ENCODE measurements at regions not wholly inside any gene's neighbourhood (a gene's known extent, or its start where the extent isn't known, plus 50 kb on each side); places are given as distances from the start of the nearest gene placed in this dataset.

GRCh38 chr10:118118716-118119115 lies 72.0 kb upstream of the RAB11FIP2 start:
- no peak for DNase-seq (ENCODE audit: insufficient read length)
- TF ChIP-seq POLR2A (IDR thresholded peaks at IDR 0.05; ENCODE audit: low read depth, low read length) (no peak), TAF1 (IDR thresholded peaks at IDR 0.05; ENCODE audit: borderline replicate concordance, low read depth, low read length) (no peak), POLR2AphosphoS5 (IDR thresholded peaks at IDR 0.05; ENCODE audit: low read depth, low read length) (no peak)
- FAIRE-seq, result no peak

DNA sequence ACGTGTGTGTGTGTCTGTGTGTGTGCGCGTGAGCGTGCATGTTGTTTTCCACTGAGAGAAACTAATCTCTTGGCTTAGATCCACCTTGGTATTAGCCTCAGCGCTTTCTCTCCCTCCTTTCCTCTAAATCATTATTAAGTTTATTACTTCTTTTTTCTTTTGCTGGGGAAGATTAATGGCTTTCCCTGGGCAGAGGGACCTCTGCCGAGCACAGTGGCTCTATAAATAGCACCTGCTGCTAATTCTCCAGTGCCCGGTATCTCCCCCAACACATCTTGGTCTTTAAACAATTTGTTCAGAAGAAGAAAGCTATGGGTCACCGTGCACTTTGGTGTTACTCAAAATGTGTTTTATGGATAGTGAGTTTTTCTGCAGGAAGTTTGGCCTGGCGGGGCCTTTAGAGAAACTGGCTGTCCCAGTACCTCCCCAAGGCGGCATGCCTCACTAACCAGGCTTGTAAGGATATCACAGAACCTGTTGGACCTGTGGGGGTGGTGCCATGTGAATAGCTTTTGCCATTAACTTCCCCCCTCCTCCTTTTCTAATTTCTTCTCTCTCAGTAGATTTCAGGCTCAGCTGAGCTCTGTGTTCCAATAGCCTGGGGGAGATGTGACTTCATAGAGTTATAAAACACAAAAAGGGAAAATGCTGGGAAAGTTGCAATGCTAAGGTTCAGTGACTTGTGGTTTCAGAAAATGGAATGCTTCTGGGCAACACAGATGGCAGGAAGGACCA lies 70.1 kb upstream of the RAB11FIP2 start:
- no peak for FAIRE-seq
- TF ChIP-seq TAF1 (IDR thresholded peaks at IDR 0.05; ENCODE audit: borderline replicate concordance, low read depth, low read length) (no peak), POLR2A (IDR thresholded peaks at IDR 0.05; ENCODE audit: low read depth, low read length) (no peak), POLR2AphosphoS5 (IDR thresholded peaks at IDR 0.05; ENCODE audit: low read depth, low read length) (no peak)
- no peak for DNase-seq (ENCODE audit: insufficient read length)

GRCh38 chr10:118116362-118116714 lies 69.6 kb upstream of the RAB11FIP2 start:
- FAIRE-seq (no peak), DNase-seq (ENCODE audit: insufficient read length) (no peak)
- no peak for TF ChIP-seq POLR2A (IDR thresholded peaks at IDR 0.05; ENCODE audit: low read depth, low read length)
- no peak for TF ChIP-seq TAF1 (IDR thresholded peaks at IDR 0.05; ENCODE audit: borderline replicate concordance, low read depth, low read length)
- TF ChIP-seq POLR2AphosphoS5 (IDR thresholded peaks at IDR 0.05; ENCODE audit: low read depth, low read length), result no peak

DNA sequence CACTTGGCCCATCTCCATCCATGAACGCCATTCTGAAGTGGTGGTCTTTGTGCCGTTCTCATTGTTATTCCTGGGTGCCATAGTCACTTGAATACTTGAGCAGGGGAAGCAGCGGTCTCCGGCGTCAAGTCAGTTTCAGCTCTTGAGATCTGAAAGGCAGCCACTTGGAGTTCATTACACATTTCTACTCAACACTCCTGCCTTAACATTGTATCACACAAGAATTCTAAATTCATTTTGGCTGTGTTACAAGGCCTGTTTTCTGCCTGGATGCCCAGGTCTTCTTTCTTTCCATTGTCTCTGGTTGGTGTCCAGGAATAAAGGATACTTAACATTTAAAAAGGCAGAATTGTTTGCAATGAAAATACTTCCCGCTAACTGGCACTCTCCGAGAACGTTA lies 69.0 kb upstream of the RAB11FIP2 start:
- DNase-seq (ENCODE audit: insufficient read length), result no peak
- TF ChIP-seq POLR2A (IDR thresholded peaks at IDR 0.05; ENCODE audit: low read depth, low read length) (no peak), POLR2AphosphoS5 (IDR thresholded peaks at IDR 0.05; ENCODE audit: low read depth, low read length) (no peak), TAF1 (IDR thresholded peaks at IDR 0.05; ENCODE audit: borderline replicate concordance, low read depth, low read length) (no peak)
- no peak for FAIRE-seq

- no peak for DNase-seq (ENCODE audit: insufficient read length)
- no peak for FAIRE-seq
- no peak for TF ChIP-seq POLR2A (IDR thresholded peaks at IDR 0.05; ENCODE audit: low read depth, low read length)
- TF ChIP-seq POLR2AphosphoS5 (IDR thresholded peaks at IDR 0.05; ENCODE audit: low read depth, low read length), result no peak
- no peak for TF ChIP-seq TAF1 (IDR thresholded peaks at IDR 0.05; ENCODE audit: borderline replicate concordance, low read depth, low read length)
Observed at GRCh38 chr10:118114992-118115391, 68.3 kb upstream of the RAB11FIP2 start.

DNA sequence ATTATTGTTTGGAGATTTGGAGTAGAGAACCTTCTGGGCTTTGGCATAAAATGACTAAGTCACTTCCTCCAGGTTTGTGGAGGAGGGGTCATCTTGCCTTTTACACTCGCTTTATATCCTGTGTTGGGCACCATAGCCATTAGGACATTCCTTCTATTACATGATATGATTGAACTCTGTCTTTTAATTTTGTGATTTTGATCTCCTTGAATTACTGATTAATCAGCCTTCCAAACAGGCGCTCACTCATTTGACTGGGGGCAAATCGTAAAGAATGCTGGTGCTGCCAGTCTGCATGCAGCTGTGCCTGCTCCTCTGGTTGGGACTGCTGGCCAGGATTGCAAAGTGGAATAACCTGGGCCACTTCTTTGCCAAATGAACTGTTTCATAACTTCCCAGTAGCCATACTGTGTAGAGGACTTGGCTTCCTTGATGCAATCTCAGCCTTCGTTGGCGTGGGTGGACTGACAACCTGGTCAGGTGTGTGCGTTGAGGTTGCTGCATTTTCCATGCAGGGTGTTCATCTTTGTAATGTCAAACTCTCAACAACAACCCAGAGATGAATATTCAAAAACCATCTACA lies 65.9 kb upstream of the RAB11FIP2 start:
- FAIRE-seq (no peak), DNase-seq (ENCODE audit: insufficient read length) (no peak)
- TF ChIP-seq TAF1 (IDR thresholded peaks at IDR 0.05; ENCODE audit: borderline replicate concordance, low read depth, low read length) (no peak), POLR2AphosphoS5 (IDR thresholded peaks at IDR 0.05; ENCODE audit: low read depth, low read length) (no peak), POLR2A (IDR thresholded peaks at IDR 0.05; ENCODE audit: low read depth, low read length) (no peak)

- no peak for FAIRE-seq
- no peak for DNase-seq (ENCODE audit: insufficient read length)
- TF ChIP-seq POLR2AphosphoS5 (IDR thresholded peaks at IDR 0.05; ENCODE audit: low read depth, low read length) (no peak), POLR2A (IDR thresholded peaks at IDR 0.05; ENCODE audit: low read depth, low read length) (no peak), TAF1 (IDR thresholded peaks at IDR 0.05; ENCODE audit: borderline replicate concordance, low read depth, low read length) (no peak)
Observed at GRCh38 chr10:118110750-118111149, 64.0 kb upstream of the RAB11FIP2 start.

DNA sequence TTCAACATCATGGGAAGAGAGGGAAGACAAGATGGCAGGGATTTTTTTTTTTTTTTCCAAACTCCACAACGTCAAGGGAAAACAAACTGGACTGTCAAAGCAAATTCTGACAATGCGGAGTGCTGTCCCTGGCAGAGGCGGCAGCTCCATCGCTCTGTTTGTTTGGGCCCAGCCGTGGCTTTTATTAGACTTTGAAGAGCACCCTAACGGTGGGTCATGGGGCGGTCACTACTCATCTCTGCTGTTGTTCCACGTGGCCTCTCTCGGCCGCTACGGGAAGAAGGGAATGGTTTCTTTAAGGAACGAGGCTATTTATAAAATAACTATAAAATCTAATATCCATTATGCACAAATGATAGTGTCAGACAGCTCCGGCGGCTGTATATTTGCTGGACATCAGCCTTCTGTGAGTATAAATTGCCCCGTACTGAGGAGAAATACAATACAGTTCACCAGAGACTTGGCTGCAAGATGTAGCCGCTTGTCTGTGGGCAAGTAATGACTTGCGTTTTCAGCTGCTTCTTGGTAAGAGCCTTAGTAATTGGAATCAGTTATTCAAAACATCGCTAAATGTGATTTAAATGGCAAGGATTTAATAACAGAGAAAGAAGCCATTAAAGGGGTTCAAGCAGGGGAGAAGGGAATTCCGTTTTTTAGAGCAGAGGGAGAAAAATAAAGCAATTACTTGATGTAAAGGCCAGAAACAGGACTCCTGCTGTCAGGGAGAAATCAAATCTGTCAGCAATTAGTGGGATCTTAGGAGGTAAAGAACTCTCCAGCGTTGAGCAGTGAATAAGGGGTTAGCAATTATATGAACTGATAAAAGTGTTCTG lies 61.7 kb upstream of the RAB11FIP2 start:
- TF ChIP-seq POLR2AphosphoS5 (IDR thresholded peaks at IDR 0.05; ENCODE audit: low read depth, low read length), result no peak
- TF ChIP-seq TAF1 (IDR thresholded peaks at IDR 0.05; ENCODE audit: borderline replicate concordance, low read depth, low read length), result no peak
- TF ChIP-seq POLR2A (IDR thresholded peaks at IDR 0.05; ENCODE audit: low read depth, low read length), result no peak
- no peak for FAIRE-seq
- DNase-seq (ENCODE audit: insufficient read length), result no peak

GRCh38 chr10:118107541-118107940 lies 60.8 kb upstream of the RAB11FIP2 start:
- FAIRE-seq, result no peak
- DNase-seq (ENCODE audit: insufficient read length), result no peak
- TF ChIP-seq POLR2A (IDR thresholded peaks at IDR 0.05; ENCODE audit: low read depth, low read length) (no peak), TAF1 (IDR thresholded peaks at IDR 0.05; ENCODE audit: borderline replicate concordance, low read depth, low read length) (no peak), POLR2AphosphoS5 (IDR thresholded peaks at IDR 0.05; ENCODE audit: low read depth, low read length) (no peak)

- DNase-seq (ENCODE audit: insufficient read length) (no peak), FAIRE-seq (no peak)
- no peak for TF ChIP-seq POLR2A (IDR thresholded peaks at IDR 0.05; ENCODE audit: low read depth, low read length)
- TF ChIP-seq TAF1 (IDR thresholded peaks at IDR 0.05; ENCODE audit: borderline replicate concordance, low read depth, low read length), result no peak
Observed at GRCh38 chr10:118107040-118107439, 60.3 kb upstream of the RAB11FIP2 start.

DNA sequence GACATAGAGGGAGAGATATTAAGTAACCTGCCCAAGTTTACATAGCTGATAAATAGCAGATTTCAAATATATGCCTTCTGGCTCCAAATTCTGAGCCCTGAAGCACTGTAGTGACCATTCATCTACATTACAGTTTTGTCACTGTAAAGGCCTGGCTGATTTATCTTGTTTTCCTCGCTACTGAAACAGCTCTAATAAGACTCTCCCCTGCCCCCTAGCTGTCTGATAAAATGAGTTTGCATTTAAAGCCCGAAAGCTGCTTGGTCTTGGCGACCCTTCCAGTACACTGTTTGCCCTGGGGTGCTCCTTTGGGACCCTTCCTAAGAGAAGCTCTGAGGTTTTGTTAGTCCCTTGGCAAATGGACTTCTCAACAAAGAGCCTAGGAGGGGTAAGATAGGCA lies 59.7 kb upstream of the RAB11FIP2 start:
- no peak for TF ChIP-seq POLR2AphosphoS5 (IDR thresholded peaks at IDR 0.05; ENCODE audit: low read depth, low read length)
- TF ChIP-seq TAF1 (IDR thresholded peaks at IDR 0.05; ENCODE audit: borderline replicate concordance, low read depth, low read length), result no peak
- TF ChIP-seq POLR2A (IDR thresholded peaks at IDR 0.05; ENCODE audit: low read depth, low read length), result no peak
- FAIRE-seq, result no peak
- no peak for DNase-seq (ENCODE audit: insufficient read length)
